Adrenal gland (tissue), 9 donors: ENCODE measurements at regions not wholly inside any gene's neighbourhood (a gene's known extent, or its start where the extent isn't known, plus 50 kb on each side); places are given as distances from the start of the nearest gene placed in this dataset.

ENCODE experiments used
- DNase-seq, 7 donors: peaks; one replicate each; pipeline ENCODE4 v3.0.0-alpha.2; 2019 to 2020
- H3K27ac ChIP-seq, 5 donors: fragments of 200-600 bp; sonication (generic) in 4 of 5; 1 replicate in 3 of 5; 2 replicates in 2 of 5; pipeline versions ENCODE4 v1.5.1 to v1.8.0; 2016 to 2020; ENCODE audit warnings: mild to moderate bottlenecking in 1 of 5
- H3K27me3 ChIP-seq: fragments of 200-600 bp; 2 replicates; pipeline ENCODE4 v1.8.0; 2021
- H3K36me3 ChIP-seq, 2 donors: fragments of 200-600 bp; replicated peaks in 1 of 2; 1 replicate in 1 of 2; 2 replicates in 1 of 2; pipeline versions ENCODE4 v1.5.1 to v1.8.0; 2018 to 2022
- H3K4me1 ChIP-seq, 2 donors: fragments of 200-600 bp; replicated peaks in 1 of 2; 1 replicate in 1 of 2; 2 replicates in 1 of 2; pipeline versions ENCODE4 v1.5.1 to v1.8.0; 2018 to 2021
- H3K4me3 ChIP-seq, 4 donors: fragments of 200-600 bp; sonication (generic) in 3 of 4; one replicate each; pipeline ENCODE4 v1.5.1; 2016 to 2018
- H3K9me3 ChIP-seq, 3 donors: fragments of 200-600 bp; sonication (generic) in 1 of 3; replicated peaks in 1 of 3; 1 replicate in 2 of 3; 2 replicates in 1 of 3; pipeline versions ENCODE4 v1.5.1 to v1.8.0; 2016 to 2021
- CTCF ChIP-seq, 6 experiments: fragments of 450-650 bp in 4 of 6; fragments of 200-600 bp in 2 of 6; sonication (generic) in 1 of 6; IDR thresholded peaks; 1 replicate in 5 of 6; 2 replicates in 1 of 6; pipeline versions ENCODE4 v1.5.1 to v1.8.0; 2016 to 2021; ENCODE audit warnings: antibody characterized with exemption in 6 of 6, mild to moderate bottlenecking in 2 of 6, moderate library complexity in 1 of 6
- POLR2A ChIP-seq, 2 donors: fragments of 450-650 bp; IDR thresholded peaks; one replicate each; pipeline ENCODE4 v1.6.1; 2017; ENCODE audit warnings: antibody characterized with exemption in 2 of 2, mild to moderate bottlenecking in 2 of 2, moderate library complexity in 1 of 2
- WGBS, 4 donors: extraction: QIAGEN DNeasy Blood & Tissue Kit in 2 of 4; methylation state at CpG; one replicate each; pipeline versions ENCODE4 v1.1.5 to v1.1.7; 2013 to 2017; 5-methylcytosine and 5-hydroxymethylcytosine counted together
- intact Hi-C, 2 donors: fragments of 100-400 bp; cut with DNase I; formaldehyde crosslinking; loops; one replicate each; pipeline versions ENCODE4 v1.14.1 to v1.15.0; 2022 to 2023
- donor health status: healthy with polysubstance abuse.
- donor health status: Bipolar disorder and iron deficiency.
- donor health status: DM: yes; HTN: yes; CAD: no.
- donor health status: DM: no; HTN: no; CAD: no.
- donor health status: DM: no; HTN: no; CAD: no.

- Histone ChIP-seq H3K36me3 (no peaks in the 10 kb centered on the region), H3K4me1 (no peaks in the 10 kb centered on the region), H3K27ac (no peak overlapping the region), H3K9me3 (no peaks in the 10 kb centered on the region), H3K4me3 (no peak overlapping the region), H3K27me3 (no peaks in the 10 kb centered on the region)
- intact Hi-C loops: no loop called here
- no peak for DNase-seq
- no peak for TF ChIP-seq CTCF (IDR thresholded peaks at IDR 0.05)
- no peak for TF ChIP-seq POLR2A (IDR thresholded peaks at IDR 0.05)
- 69 to 82% (median 73%) methylated on average over 3 of the region's 3 CpGs for WGBS, 4 donors
These were observed 95.0 kb downstream of the NFKBIZ start for GRCh38 chr3:101944308-101944707.

GRCh38 chr3:101945980-101946379 is 96.7 kb downstream of the NFKBIZ start:
- intact Hi-C loops: no loop called here
- DNase-seq: no peak
- no peak for TF ChIP-seq POLR2A (IDR thresholded peaks at IDR 0.05)
- no peak for TF ChIP-seq CTCF (IDR thresholded peaks at IDR 0.05)
- Histone ChIP-seq H3K4me3 (no peak overlapping the region), H3K27me3 (no peaks in the 10 kb centered on the region), H3K27ac (no peak overlapping the region), H3K36me3 (no peaks in the 10 kb centered on the region), H3K9me3 (no peaks in the 10 kb centered on the region), H3K4me1 (no peaks in the 10 kb centered on the region)

- intact Hi-C loops: no loop called here
- no peak for DNase-seq
- Histone ChIP-seq H3K4me3 (no peak overlapping the region), H3K27ac (no peak overlapping the region), H3K27me3 (no peaks in the 10 kb centered on the region), H3K9me3 (no peaks in the 10 kb centered on the region), H3K36me3 (no peaks in the 10 kb centered on the region), H3K4me1 (no peaks in the 10 kb centered on the region)
- WGBS, 4 donors: 46 to 68% (median 64%) methylated on average over 3 of the region's 3 CpGs
- TF ChIP-seq POLR2A (IDR thresholded peaks at IDR 0.05) (no peak), CTCF (IDR thresholded peaks at IDR 0.05) (no peak)
These were observed 97.6 kb downstream of the NFKBIZ start for GRCh38 chr3:101946906-101947305.

- Histone ChIP-seq H3K27ac (no peak overlapping the region), H3K4me1 (no peaks in the 10 kb centered on the region), H3K9me3 (no peaks in the 10 kb centered on the region), H3K36me3 (no peaks in the 10 kb centered on the region), H3K4me3 (no peak overlapping the region), H3K27me3 (no peaks in the 10 kb centered on the region)
- DNase-seq: no peak
- WGBS, 4 donors: 81 to 90% (median 86%) methylated on average over 4 of the region's 4 CpGs
- intact Hi-C loops: no loop called here
- TF ChIP-seq CTCF (IDR thresholded peaks at IDR 0.05) (no peak), POLR2A (IDR thresholded peaks at IDR 0.05) (no peak)
These were observed 101.2 kb downstream of the NFKBIZ start for GRCh38 chr3:101950510-101950909.
